ENCODE measurements at regions not wholly inside any gene's neighbourhood (a gene's known extent, or its start where the extent isn't known, plus 50 kb on each side); places are given as distances from the start of the nearest gene placed in this dataset.

- Histone ChIP-seq H3K27me3 (replicated peaks; ENCODE audit: control insufficient read depth, insufficient read depth, low read length) (no peaks in the 10 kb centered on the region), H3K36me3 (ENCODE audit: control insufficient read depth, insufficient read depth, low read length) (no peaks in the 10 kb centered on the region)
- TF ChIP-seq CTCF (IDR thresholded peaks at IDR 0.05; ENCODE audit: insufficient read depth, low read length, poor library complexity, severe bottlenecking), result no peak
Observed at GRCh38 chr3:31270010-31270409, 262.7 kb upstream of the STT3B start.

GRCh38 chr3:31274326-31275024, 258.2 kb upstream of the STT3B start:
- Histone ChIP-seq H3K36me3 (ENCODE audit: control insufficient read depth, insufficient read depth, low read length) (no peaks in the 10 kb centered on the region), H3K27me3 (replicated peaks; ENCODE audit: control insufficient read depth, insufficient read depth, low read length) (no peaks in the 10 kb centered on the region), H3K4me3 (replicated peaks; ENCODE audit: low read depth, low read length) (no peak overlapping the region)
- no peak for TF ChIP-seq CTCF (IDR thresholded peaks at IDR 0.05; ENCODE audit: insufficient read depth, low read length, poor library complexity, severe bottlenecking)
- no peak for DNase-seq (ENCODE audit: extremely low read depth, insufficient read length)

More at GRCh38 chr3:31270010-31270409, 262.7 kb upstream of the STT3B start:
- H3K4me3 ChIP-seq (replicated peaks; ENCODE audit: low read depth, low read length), result no peak overlapping the region
- DNase-seq (ENCODE audit: extremely low read depth, insufficient read length), result no peak

GRCh38 chr3:31275038-31275572, 257.6 kb upstream of the STT3B start:
- no peak for DNase-seq (ENCODE audit: extremely low read depth, insufficient read length)
- H3K27me3 ChIP-seq (replicated peaks; ENCODE audit: control insufficient read depth, insufficient read depth, low read length), result no peaks in the 10 kb centered on the region
- no peak overlapping the region for H3K4me3 ChIP-seq (replicated peaks; ENCODE audit: low read depth, low read length)
- no peaks in the 10 kb centered on the region for H3K36me3 ChIP-seq (ENCODE audit: control insufficient read depth, insufficient read depth, low read length)
- no peak for TF ChIP-seq CTCF (IDR thresholded peaks at IDR 0.05; ENCODE audit: insufficient read depth, low read length, poor library complexity, severe bottlenecking)

- Histone ChIP-seq H3K27me3 (replicated peaks; ENCODE audit: control insufficient read depth, insufficient read depth, low read length) (no peaks in the 10 kb centered on the region), H3K4me3 (replicated peaks; ENCODE audit: low read depth, low read length) (no peak overlapping the region), H3K36me3 (ENCODE audit: control insufficient read depth, insufficient read depth, low read length) (no peaks in the 10 kb centered on the region)
- DNase-seq (ENCODE audit: extremely low read depth, insufficient read length), result no peak
- no peak for TF ChIP-seq CTCF (IDR thresholded peaks at IDR 0.05; ENCODE audit: insufficient read depth, low read length, poor library complexity, severe bottlenecking)
Observed at GRCh38 chr3:31275583-31275982, 257.1 kb upstream of the STT3B start.

- Histone ChIP-seq H3K36me3 (ENCODE audit: control insufficient read depth, insufficient read depth, low read length) (no peaks in the 10 kb centered on the region), H3K27me3 (replicated peaks; ENCODE audit: control insufficient read depth, insufficient read depth, low read length) (no peaks in the 10 kb centered on the region), H3K4me3 (replicated peaks; ENCODE audit: low read depth, low read length) (no peak overlapping the region)
- no peak for TF ChIP-seq CTCF (IDR thresholded peaks at IDR 0.05; ENCODE audit: insufficient read depth, low read length, poor library complexity, severe bottlenecking)
- DNase-seq (ENCODE audit: extremely low read depth, insufficient read length), result no peak
Observed at GRCh38 chr3:31277582-31277981, 255.1 kb upstream of the STT3B start.
